Esophagus squamous epithelium (tissue), 5 donors: ENCODE measurements at regions not wholly inside any gene's neighbourhood (a gene's known extent, or its start where the extent isn't known, plus 50 kb on each side); places are given as distances from the start of the nearest gene placed in this dataset.
A peak's percentile ranks its signal among the peaks of the same experiment; 100 is the strongest.

Source experiments
- DNase-seq: peaks from one replicate; lab custom pipeline; 2025; lab: John Stamatoyannopoulos, UW
- H3K27ac ChIP-seq, 4 donors: fragments of 200-600 bp; sonication (generic); one replicate each; pipeline ENCODE4 v1.5.1; 2016 to 2019; ENCODE audit warnings: mild to moderate bottlenecking in 1 of 4
- H3K27me3 ChIP-seq, 4 donors: fragments of 200-600 bp; sonication (generic); 1 replicate in 3 of 4; 2 replicates in 1 of 4; pipeline versions ENCODE4 v1.5.1 to v1.6.0; 2017 to 2021; ENCODE audit warnings: antibody characterized with exemption in 1 of 4
- H3K36me3 ChIP-seq, 3 donors: fragments of 200-600 bp; sonication (generic); one replicate each; pipeline ENCODE4 v1.5.1; 2016 to 2019
- H3K4me1 ChIP-seq, 3 donors: fragments of 200-600 bp; sonication (generic); one replicate each; pipeline ENCODE4 v1.5.1; 2017 to 2019
- H3K4me3 ChIP-seq, 4 donors: fragments of 200-600 bp; sonication (generic); 1 replicate in 3 of 4; 2 replicates in 1 of 4; pipeline ENCODE4 v1.5.1; 2016 to 2019; ENCODE audit warnings: mild to moderate bottlenecking in 2 of 4, moderate library complexity in 1 of 4
- H3K9me3 ChIP-seq, 3 donors: fragments of 200-600 bp; sonication (generic); one replicate each; pipeline ENCODE4 v1.5.1; 2016 to 2019
- CTCF ChIP-seq, 6 experiments: fragments of 450-650 bp in 4 of 6; fragments of 200-600 bp in 2 of 6; sonication (generic) in 2 of 6; IDR thresholded peaks; one replicate each; pipeline ENCODE4 v1.5.1; 2016 to 2019; ENCODE audit warnings: antibody characterized with exemption in 6 of 6, mild to moderate bottlenecking in 4 of 6, moderate library complexity in 4 of 6
- POLR2A ChIP-seq, 4 donors: fragments of 450-650 bp; IDR thresholded peaks; one replicate each; pipeline ENCODE4 v1.6.1; 2017; ENCODE audit warnings: antibody characterized with exemption in 4 of 4, mild to moderate bottlenecking in 4 of 4, moderate library complexity in 3 of 4
- WGBS, 2 donors: methylation state at CpG; one replicate each; pipeline ENCODE4 v1.1.5; 2018; 5-methylcytosine and 5-hydroxymethylcytosine counted together
- intact Hi-C: fragments of 100-400 bp; cut with DNase I; formaldehyde crosslinking; loops from one replicate; pipeline ENCODE4 v1.15.0; 2022
- donor health status: DM: yes; HTN: yes; CAD: no.

- Histone ChIP-seq H3K4me3 (no peak overlapping the region), H3K27ac (peak overlapping the region; percentile 34 to 76 (median 70)), H3K9me3 (peaks cover 0 to 5% (median 0%) of the 10 kb centered on the region in 3 donors), H3K36me3 (no peaks in the 10 kb centered on the region), H3K27me3 (no peaks in the 10 kb centered on the region), H3K4me1 (peaks cover 0 to 35% (median 0%) of the 10 kb centered on the region in 3 donors)
- 33 to 41% methylated on average over 5 to 7 of the region's 7 CpGs for WGBS, 2 donors
- no peak for TF ChIP-seq POLR2A (IDR thresholded peaks at IDR 0.05)
- TF ChIP-seq CTCF (IDR thresholded peaks at IDR 0.05): no peak
- intact Hi-C loops: no loop called here
- DNase-seq: no peak
Measured at GRCh38 chrX:46185923-46186810, 359.1 kb downstream of the ZNF674 start.

GRCh38 chrX:46184749-46185148 lies 360.5 kb downstream of the ZNF674 start:
- H3K27ac ChIP-seq: peak overlapping the region in 3 of 4 donors; percentile 46 to 76 (median 70)
- TF ChIP-seq POLR2A (IDR thresholded peaks at IDR 0.05) (no peak), CTCF (IDR thresholded peaks at IDR 0.05) (no peak)
- H3K27me3 ChIP-seq: no peaks in the 10 kb centered on the region
- intact Hi-C loops: no loop called here
- DNase-seq: no peak
- WGBS, 2 donors: 9 to 14% methylated on average over 2 of the region's 2 CpGs
- H3K4me1 ChIP-seq: peaks cover 0 to 49% (median 0%) of the 10 kb centered on the region in 3 donors
- H3K36me3 ChIP-seq: no peaks in the 10 kb centered on the region
- H3K4me3 ChIP-seq: no peak overlapping the region
- peaks cover 0 to 5% (median 0%) of the 10 kb centered on the region in 3 donors for H3K9me3 ChIP-seq

GRCh38 chrX:46180258-46180687 lies 364.9 kb downstream of the ZNF674 start:
- intact Hi-C loops: no loop called here
- H3K27ac ChIP-seq: peak overlapping the region in 3 of 4 donors; percentile 47 to 72 (median 59)
- TF ChIP-seq POLR2A (IDR thresholded peaks at IDR 0.05) (peak in 1 of 4 donors; percentile 8), CTCF (IDR thresholded peaks at IDR 0.05) (peak in 1 of 6 experiments; percentile 6)
- peaks cover 0 to 39% (median 0%) of the 10 kb centered on the region in 3 donors for H3K4me1 ChIP-seq
- H3K36me3 ChIP-seq: no peaks in the 10 kb centered on the region
- H3K4me3 ChIP-seq: no peak overlapping the region
- WGBS, 2 donors: 0 to 47% methylated on average over 1 of the region's 3 CpGs
- no peak for DNase-seq
- H3K9me3 ChIP-seq: peaks cover 0 to 5% (median 0%) of the 10 kb centered on the region in 3 donors
- no peaks in the 10 kb centered on the region for H3K27me3 ChIP-seq

- Histone ChIP-seq H3K4me1 (peaks cover 0 to 36% (median 0%) of the 10 kb centered on the region in 3 donors), H3K9me3 (peaks cover 0 to 5% (median 0%) of the 10 kb centered on the region in 3 donors), H3K36me3 (no peaks in the 10 kb centered on the region), H3K27me3 (no peaks in the 10 kb centered on the region), H3K27ac (peak overlapping the region; percentile 36 to 72 (median 53)), H3K4me3 (no peak overlapping the region)
- intact Hi-C loops: no loop called here
- no peak for DNase-seq
- WGBS, 2 donors: 32 to 40% methylated on average over 2 of the region's 3 CpGs
- TF ChIP-seq POLR2A (IDR thresholded peaks at IDR 0.05) (no peak), CTCF (IDR thresholded peaks at IDR 0.05) (peak in 1 of 6 experiments; percentile 17)
Measured at GRCh38 chrX:46179748-46180147, 365.5 kb downstream of the ZNF674 start.

- Histone ChIP-seq H3K4me1 (peaks cover 0 to 29% (median 0%) of the 10 kb centered on the region in 3 donors), H3K9me3 (peaks cover 0 to 5% (median 0%) of the 10 kb centered on the region in 3 donors), H3K27me3 (no peaks in the 10 kb centered on the region), H3K36me3 (no peaks in the 10 kb centered on the region), H3K27ac (no peak overlapping the region), H3K4me3 (no peak overlapping the region)
- DNase-seq: no peak
- 46 to 64% methylated on average over 1 of the region's 1 CpG for WGBS, 2 donors
- TF ChIP-seq CTCF (IDR thresholded peaks at IDR 0.05): no peak
- intact Hi-C loops: no loop called here
Measured at GRCh38 chrX:46178763-46179162, 366.5 kb downstream of the ZNF674 start.
